ENCODE measurements at regions not wholly inside any gene's neighbourhood (a gene's known extent, or its start where the extent isn't known, plus 50 kb on each side); places are given as distances from the start of the nearest gene placed in this dataset.

DNA sequence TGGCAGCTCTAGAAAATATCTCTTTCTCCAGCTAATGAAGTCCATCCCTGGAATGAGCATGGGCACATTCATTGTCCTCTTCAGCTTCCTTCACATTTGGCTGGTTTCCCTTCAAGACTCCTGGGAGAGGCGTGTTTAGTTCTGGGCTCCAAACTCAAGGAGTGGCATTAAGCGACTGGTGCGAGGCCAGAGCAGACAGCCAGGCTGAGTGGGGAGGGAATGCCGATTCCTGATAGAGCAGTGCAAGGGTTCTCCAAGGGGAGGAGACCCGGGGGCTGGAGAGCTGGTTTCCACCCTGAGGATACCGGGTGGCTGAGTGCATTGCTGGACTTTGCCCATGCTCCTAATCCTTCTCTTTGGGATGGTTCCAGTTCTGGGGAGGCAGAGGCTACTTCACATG lies 372.1 kb downstream of the RPS24 start:
- no peak for TF ChIP-seq ZFX (IDR thresholded peaks at IDR 0.05; ENCODE audit: borderline replicate concordance)
- TF ChIP-seq, protein P1, sequence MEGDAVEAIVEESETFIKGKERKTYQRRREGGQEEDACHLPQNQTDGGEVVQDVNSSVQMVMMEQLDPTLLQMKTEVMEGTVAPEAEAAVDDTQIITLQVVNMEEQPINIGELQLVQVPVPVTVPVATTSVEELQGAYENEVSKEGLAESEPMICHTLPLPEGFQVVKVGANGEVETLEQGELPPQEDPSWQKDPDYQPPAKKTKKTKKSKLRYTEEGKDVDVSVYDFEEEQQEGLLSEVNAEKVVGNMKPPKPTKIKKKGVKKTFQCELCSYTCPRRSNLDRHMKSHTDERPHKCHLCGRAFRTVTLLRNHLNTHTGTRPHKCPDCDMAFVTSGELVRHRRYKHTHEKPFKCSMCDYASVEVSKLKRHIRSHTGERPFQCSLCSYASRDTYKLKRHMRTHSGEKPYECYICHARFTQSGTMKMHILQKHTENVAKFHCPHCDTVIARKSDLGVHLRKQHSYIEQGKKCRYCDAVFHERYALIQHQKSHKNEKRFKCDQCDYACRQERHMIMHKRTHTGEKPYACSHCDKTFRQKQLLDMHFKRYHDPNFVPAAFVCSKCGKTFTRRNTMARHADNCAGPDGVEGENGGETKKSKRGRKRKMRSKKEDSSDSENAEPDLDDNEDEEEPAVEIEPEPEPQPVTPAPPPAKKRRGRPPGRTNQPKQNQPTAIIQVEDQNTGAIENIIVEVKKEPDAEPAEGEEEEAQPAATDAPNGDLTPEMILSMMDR (IDR thresholded peaks at IDR 0.05): no peak
- no peak overlapping the region for H3K27ac ChIP-seq

DNA sequence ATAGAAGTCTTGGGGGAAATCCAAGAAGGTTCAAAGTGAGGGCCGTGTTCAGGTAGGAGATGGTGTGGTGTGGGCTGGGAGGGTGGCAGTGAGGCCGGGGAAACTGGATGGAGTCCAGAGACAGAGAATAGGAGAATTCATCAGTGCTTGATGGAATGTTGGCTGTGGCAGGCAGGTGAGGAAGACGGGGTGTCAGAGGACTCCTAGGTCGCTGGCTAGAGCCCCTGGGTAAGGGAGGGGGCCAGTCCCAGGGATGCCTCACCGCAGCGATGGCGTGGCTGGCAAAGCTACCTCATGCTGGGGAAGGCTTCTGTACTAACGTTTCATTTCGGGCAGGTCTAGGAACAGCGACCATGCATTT lies 373.0 kb downstream of the RPS24 start:
- no peak for TF ChIP-seq ZFX (IDR thresholded peaks at IDR 0.05; ENCODE audit: borderline replicate concordance)
- TF ChIP-seq, protein P1 (IDR thresholded peaks at IDR 0.05): no peak
- H3K27ac ChIP-seq: no peak overlapping the region

DNA sequence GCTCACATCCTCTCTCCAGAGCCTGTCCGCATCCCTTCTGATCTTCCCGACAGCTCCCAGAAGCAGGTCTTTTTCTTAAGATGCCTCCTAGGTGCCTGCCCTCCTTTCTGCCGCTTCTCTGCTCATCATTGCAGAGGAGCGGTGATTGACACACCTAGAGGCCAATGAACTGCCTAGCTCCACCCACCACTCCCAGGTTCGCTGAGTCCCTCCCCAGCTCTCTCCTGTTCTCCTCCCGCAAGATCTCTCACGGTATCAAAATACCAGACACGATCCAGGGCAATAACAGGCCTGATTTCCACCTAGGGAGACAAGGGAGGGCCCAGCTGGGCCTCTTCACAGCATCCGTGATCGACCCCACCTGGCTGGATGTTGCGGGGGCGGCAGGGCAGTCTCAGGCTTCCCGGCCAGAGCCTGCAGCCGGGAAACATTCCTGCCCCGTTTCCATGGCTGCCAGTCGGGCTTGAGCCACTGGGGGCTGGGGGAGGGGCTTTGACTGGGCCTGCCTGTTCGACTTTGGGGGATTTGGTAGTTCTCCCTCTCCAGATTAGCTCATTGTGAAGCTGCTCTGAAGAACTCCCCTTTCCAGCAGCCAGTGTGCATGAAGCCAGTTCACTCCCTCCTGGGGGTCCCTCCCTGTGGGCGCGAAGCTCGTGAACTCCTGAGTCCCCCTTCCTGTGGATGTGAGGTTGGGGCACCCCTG lies 373.5 kb downstream of the RPS24 start:
- TF ChIP-seq ZFX (IDR thresholded peaks at IDR 0.05; ENCODE audit: borderline replicate concordance): no peak
- TF ChIP-seq, protein P1 (IDR thresholded peaks at IDR 0.05): no peak

DNA sequence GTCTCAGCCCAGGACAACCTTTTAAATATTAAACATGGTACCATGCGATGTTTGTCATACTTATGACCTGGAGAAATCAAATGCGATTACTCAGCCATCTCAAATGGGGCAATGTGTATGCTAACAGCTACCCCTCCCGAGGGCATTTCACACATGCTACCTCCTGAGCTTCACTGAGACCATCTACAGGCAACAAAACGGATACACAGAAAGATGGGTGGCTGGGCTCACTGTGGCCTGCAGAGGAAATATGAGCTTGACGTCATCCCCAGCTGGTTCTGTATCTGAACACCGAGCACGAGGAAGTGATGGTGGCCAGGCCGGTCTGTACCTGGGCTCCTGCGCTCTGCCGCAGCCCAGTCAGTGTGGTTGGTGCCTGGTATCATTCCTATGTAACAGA lies 374.3 kb downstream of the RPS24 start:
- no peak overlapping the region for H3K27ac ChIP-seq
- TF ChIP-seq, protein P1 (IDR thresholded peaks at IDR 0.05): no peak
- no peak for TF ChIP-seq ZFX (IDR thresholded peaks at IDR 0.05; ENCODE audit: borderline replicate concordance)

More for the DNA sequence above, 373.5 kb downstream of the RPS24 start:
- H3K27ac ChIP-seq: no peak overlapping the region

DNA sequence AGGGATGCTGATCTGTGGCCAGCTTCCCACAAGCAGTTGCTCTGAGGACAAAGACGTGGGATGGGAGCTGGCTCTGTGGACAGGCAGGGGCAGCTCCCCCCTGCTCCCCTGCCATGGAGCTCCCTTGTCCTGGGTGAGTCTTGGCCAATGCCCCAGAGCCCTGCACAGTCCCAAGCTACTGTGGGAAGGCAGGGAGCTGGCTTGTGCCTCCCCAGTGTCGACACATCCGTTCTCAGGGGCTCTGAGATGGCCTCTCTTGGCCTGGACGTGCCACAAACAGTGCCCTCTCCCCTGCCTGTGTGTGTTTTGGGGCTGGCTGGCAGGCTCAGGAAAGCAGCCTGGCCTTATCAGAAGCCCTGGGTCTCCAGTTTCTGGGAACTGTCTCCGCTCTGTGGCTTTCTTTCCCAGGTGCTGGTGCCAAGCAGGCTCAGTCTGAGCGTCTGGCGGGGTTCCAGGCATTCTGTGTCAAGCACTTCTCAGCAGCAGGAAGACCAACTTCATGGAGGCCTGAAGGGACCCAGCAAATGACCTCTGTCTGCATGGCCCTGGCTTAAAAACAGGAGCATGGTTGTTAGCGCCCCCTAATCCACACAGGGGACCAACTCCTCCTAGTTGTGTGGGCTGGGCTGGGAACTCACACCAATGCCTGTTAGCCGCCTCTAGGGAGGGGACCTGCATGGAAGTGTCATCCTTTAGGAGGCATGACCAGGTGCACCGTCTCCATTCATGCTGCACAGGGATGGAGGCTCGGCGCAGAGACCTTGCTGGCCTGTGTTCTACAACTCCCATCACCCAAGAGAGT lies 375.2 kb downstream of the RPS24 start:
- H3K27ac ChIP-seq: no peak overlapping the region
- TF ChIP-seq, protein P1 (IDR thresholded peaks at IDR 0.05): no peak
- TF ChIP-seq ZFX (IDR thresholded peaks at IDR 0.05; ENCODE audit: borderline replicate concordance): no peak

DNA sequence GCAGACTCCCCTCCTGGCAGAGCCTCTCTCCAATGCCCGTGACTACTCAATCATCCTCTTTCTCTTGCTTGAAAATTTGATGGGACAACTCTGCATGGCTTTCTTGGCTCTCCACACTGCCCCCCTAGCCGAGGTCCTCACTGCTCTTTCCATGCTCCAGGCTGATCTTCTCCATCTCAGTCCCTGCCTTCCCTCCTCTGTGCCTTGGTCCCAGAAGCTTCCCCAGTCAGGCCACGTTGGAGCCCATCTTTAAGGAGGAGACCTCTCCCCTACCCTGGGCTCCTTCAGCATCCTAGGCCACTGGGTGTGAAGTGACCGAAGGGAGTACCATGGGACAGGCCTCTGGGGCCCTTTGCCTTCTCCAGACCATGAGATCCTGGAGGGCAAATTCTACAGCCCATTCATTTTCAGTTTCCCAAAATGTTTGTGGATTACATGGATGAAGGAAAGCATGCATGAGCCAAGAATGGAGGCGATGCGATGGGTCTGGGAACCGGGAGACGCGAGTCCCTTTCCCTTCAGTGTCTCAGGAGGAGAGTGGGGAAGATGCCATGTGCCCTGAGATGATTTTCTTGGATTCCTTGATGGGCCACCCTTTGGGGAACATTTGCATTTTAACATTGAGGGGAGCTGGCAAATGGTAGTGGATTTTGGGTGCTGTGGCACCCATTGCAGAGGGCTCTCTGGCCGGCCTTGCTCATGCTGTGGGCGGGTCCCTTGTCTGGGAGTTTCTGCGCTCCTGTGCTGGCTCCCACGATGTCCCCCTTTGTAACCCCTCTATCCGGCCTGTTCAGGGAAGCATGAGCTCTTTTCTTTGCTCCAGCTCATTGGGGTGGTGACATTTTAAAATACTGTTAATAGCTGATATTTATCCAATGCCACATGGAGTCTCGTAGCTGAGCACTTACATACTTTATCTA lies 376.6 kb downstream of the RPS24 start:
- no peak for TF ChIP-seq ZFX (IDR thresholded peaks at IDR 0.05; ENCODE audit: borderline replicate concordance)
- TF ChIP-seq, protein P1 (IDR thresholded peaks at IDR 0.05): no peak
- no peak overlapping the region for H3K27ac ChIP-seq

All from 22Rv1 (cell line).